ENCODE measurements at regions not wholly inside any gene's neighbourhood (a gene's known extent, or its start where the extent isn't known, plus 50 kb on each side); places are given as distances from the start of the nearest gene placed in this dataset.

GRCh38 chr13:99063178-99063577, 85.3 kb upstream of the DOCK9 start:
- Mint-ChIP-seq H3K9me3 (no peaks in the 10 kb centered on the region), H3K4me3 (no peak overlapping the region), H3K27me3 (ENCODE audit: low read depth) (no peaks in the 10 kb centered on the region), H3K4me1 (peaks cover 5 to 12% of the 10 kb centered on the region in 2 experiments), H3K27ac (no peak overlapping the region; a peak in 1 of 7 replicates), H3K36me3 (ENCODE audit: insufficient read depth in 1 of 3, low read depth in 3 of 3) (no peaks in the 10 kb centered on the region)
- Histone ChIP-seq H2BK5ac (ENCODE audit: insufficient read length, low read length) (no peak overlapping the region), H3K18ac (ENCODE audit: insufficient read length, low read depth, low read length) (no peak overlapping the region), H2BK120ac (ENCODE audit: low read depth, low read length, poor library complexity, severe bottlenecking) (no peak overlapping the region), H2BK12ac (ENCODE audit: insufficient read length, low read depth, low read length) (no peak overlapping the region), H2BK20ac (ENCODE audit: low read depth, low read length, poor library complexity, severe bottlenecking) (no peak overlapping the region), H2AK5ac (ENCODE audit: insufficient read length, low read length) (no peak overlapping the region), H3K23me2 (ENCODE audit: insufficient read length, low read depth, low read length, poor library complexity, severe bottlenecking) (no peaks in the 10 kb centered on the region), H4K8ac (replicated peaks; ENCODE audit: insufficient read length, low read depth, low read length) (no peak overlapping the region), H3K27me3 (ENCODE audit: insufficient read depth, low read length) (no peaks in the 10 kb centered on the region), H4K91ac (ENCODE audit: insufficient read length, low read depth, low read length) (no peak overlapping the region), H3T11ph (ENCODE audit: low read length) (no peak overlapping the region), H3K9me3 (ENCODE audit: control insufficient read depth, low read depth, low read length) (no peaks in the 10 kb centered on the region), H3K4me1 (ENCODE audit: insufficient read depth, low read length) (no peaks in the 10 kb centered on the region; the same call in 1 of the 2 replicates), H3K14ac (ENCODE audit: insufficient read depth, low read length) (no peak overlapping the region), H2AFZ (ENCODE audit: low read length) (no peak overlapping the region), H3K23ac (ENCODE audit: insufficient read length, low read depth, low read length) (no peak overlapping the region), H3K56ac (ENCODE audit: insufficient read length, low read depth, low read length) (no peak overlapping the region), H3K79me2 (ENCODE audit: insufficient read depth, low read length) (no peaks in the 10 kb centered on the region), H3K27ac (ENCODE audit: insufficient read length, low read depth, low read length) (no peak overlapping the region), H3K4me2 (ENCODE audit: insufficient read depth, insufficient read length, low read length) (no peak overlapping the region), H2BK15ac (ENCODE audit: low read depth, low read length) (no peak overlapping the region), H3K79me1 (ENCODE audit: insufficient read depth, low read depth, low read length, poor library complexity, severe bottlenecking) (no peaks in the 10 kb centered on the region), H3K4ac (ENCODE audit: low read depth, low read length) (no peak overlapping the region), H4K20me1 (ENCODE audit: control insufficient read depth, insufficient read depth, insufficient read length) (no peaks in the 10 kb centered on the region), H3K9ac (ENCODE audit: extremely low read depth, insufficient read length, low read length) (no peak overlapping the region), H4K5ac (ENCODE audit: insufficient read length, low read depth, low read length) (no peak overlapping the region)
- no CpG with 5 or more reads among the region's 8 CpGs for WGBS (ENCODE audit: extremely low coverage, insufficient read length, low lambda C conversion rate)
- DNase-seq: no peak
- no peak for TF ChIP-seq CTCF (conservative IDR thresholded peaks at IDR 0.05)
